H1 (cell line): ENCODE measurements at regions not wholly inside any gene's neighbourhood (a gene's known extent, or its start where the extent isn't known, plus 50 kb on each side); places are given as distances from the start of the nearest gene placed in this dataset.

ENCODE experiments used
- CTCF ChIA-PET: fragments of 300-600 bp; sonication (Branson Sonifier 250); formaldehyde crosslinking; loops from one replicate; lab custom pipeline; 2021; ENCODE audit not compliant: partially characterized antibody; lab: Charles Lee
- POLR2A ChIA-PET: fragments of 300-600 bp; sonication (Branson Sonifier 250); formaldehyde crosslinking; loops from one replicate; lab custom pipeline; 2021; ENCODE audit warnings: inconsistent platforms; ENCODE audit not compliant: partially characterized antibody; lab: Charles Lee
- DNase-seq, 2 experiments: peaks; one replicate each; pipeline versions ENCODE4 v3.0.0 to v3.0.0-alpha.2; 2010 to 2022; ENCODE audit warnings: low spot score in 2 of 2, low read depth in 1 of 2, mixed read lengths in 1 of 2
- FAIRE-seq: peaks from 2 replicates; lab custom pipeline; 2011; peaks lifted over from hg19 to GRCh38; lab: Jason Lieb, UNC
- H2AFZ ChIP-seq: 2 replicates; pipeline ENCODE4 v1.8.1; 2012; ENCODE audit warnings: low read length, inconsistent platforms
- H2AK5ac ChIP-seq: 2 replicates; pipeline ENCODE4 v1.6.1; 2013; ENCODE audit warnings: low read depth, low read length
- H2BK120ac ChIP-seq: replicated peaks from 2 replicates; pipeline ENCODE3; 2013; ENCODE audit warnings: low read depth, low read length, inconsistent platforms
- H2BK12ac ChIP-seq: 2 replicates; pipeline ENCODE4 v1.6.1; 2013; ENCODE audit warnings: low read depth, low read length
- H2BK15ac ChIP-seq: 2 replicates; pipeline ENCODE4 v1.6.1; 2013; ENCODE audit warnings: low read length
- H2BK20ac ChIP-seq: 2 replicates; pipeline ENCODE4 v1.6.1; 2013; ENCODE audit warnings: low read length
- H2BK5ac ChIP-seq: 2 replicates; pipeline ENCODE4 v1.6.1; 2013; ENCODE audit warnings: low read depth, low read length
- H3K14ac ChIP-seq: 2 replicates; pipeline ENCODE4 v1.6.1; 2013; ENCODE audit warnings: inconsistent platforms; ENCODE audit not compliant: insufficient read length
- H3K18ac ChIP-seq: 2 replicates; pipeline ENCODE4 v1.6.1; 2013; ENCODE audit warnings: low read length; ENCODE audit errors: extremely low read depth
- H3K23ac ChIP-seq: 2 replicates; pipeline ENCODE4 v1.6.1; 2013; ENCODE audit warnings: inconsistent platforms; ENCODE audit not compliant: insufficient read length
- H3K23me2 ChIP-seq: 2 replicates; pipeline ENCODE4 v1.6.1; 2013; ENCODE audit warnings: low read depth, low read length
- H3K27ac ChIP-seq: 2 replicates; pipeline ENCODE4 v1.6.1; 2011; ENCODE audit warnings: low read depth, low read length, inconsistent platforms
- H3K27me3 ChIP-seq, 4 experiments: replicated peaks in 1 of 4; 1 replicate in 1 of 4; 2 replicates in 3 of 4; pipeline versions ENCODE4 v1.6.1 to v1.8.1; 2011 to 2013; ENCODE audit warnings: low read length in 3 of 4, mild to moderate bottlenecking in 3 of 4, inconsistent platforms in 2 of 4, mixed read lengths in 2 of 4, moderate library complexity in 1 of 4; ENCODE audit not compliant: control insufficient read depth in 3 of 4, insufficient read depth in 3 of 4; ENCODE audit errors: extremely low read depth in 1 of 4
- H3K36me3 ChIP-seq, 4 experiments: 2 replicates each; pipeline versions ENCODE4 v1.6.1 to v1.8.1; 2011 to 2013; ENCODE audit warnings: mild to moderate bottlenecking in 4 of 4, low read length in 3 of 4, moderate library complexity in 2 of 4, control low read depth in 1 of 4, inconsistent platforms in 1 of 4; ENCODE audit not compliant: insufficient read depth in 4 of 4, control insufficient read depth in 2 of 4
- H3K4ac ChIP-seq: replicated peaks from 2 replicates; pipeline ENCODE3; 2013; ENCODE audit warnings: low read length, low read depth, mixed read lengths, inconsistent platforms; ENCODE audit not compliant: insufficient read length
- H3K4me1 ChIP-seq, 4 experiments: replicated peaks in 1 of 4; 1 replicate in 1 of 4; 2 replicates in 3 of 4; pipeline versions ENCODE4 v1.6.1 to v1.8.1; 2011 to 2013; ENCODE audit warnings: low read length in 3 of 4, inconsistent platforms in 2 of 4, mixed read lengths in 1 of 4; ENCODE audit not compliant: insufficient read depth in 4 of 4, control insufficient read depth in 3 of 4
- H3K4me2 ChIP-seq, 2 experiments: 2 replicates each; pipeline versions ENCODE4 v1.6.1 to v1.8.1; 2011 to 2013; ENCODE audit warnings: low read depth in 2 of 2, low read length in 2 of 2, control low read depth in 1 of 2, inconsistent platforms in 1 of 2, mild to moderate bottlenecking in 1 of 2; ENCODE audit not compliant: insufficient read depth in 1 of 2
- H3K4me3 ChIP-seq, 4 experiments: fragments of 200-600, 300-600 bp in 1 of 4; sonication (generic), shearing (Covaris generic), sonication (Bioruptor Twin) in 1 of 4; 2 replicates each; pipeline versions ENCODE4 v1.5.1 to v1.8.1; 2011 to 2016; ENCODE audit warnings: low read length in 4 of 4, low read depth in 3 of 4, control low read depth in 2 of 4, inconsistent platforms in 2 of 4, mild to moderate bottlenecking in 2 of 4, mixed read lengths in 1 of 4, moderate library complexity in 1 of 4; ENCODE audit not compliant: insufficient read depth in 2 of 4; ENCODE audit errors: extremely low read depth in 1 of 4
- H3K56ac ChIP-seq: replicated peaks from 2 replicates; pipeline ENCODE3; 2013; ENCODE audit warnings: low read depth, mild to moderate bottlenecking, mixed read lengths, low read length, inconsistent platforms; ENCODE audit not compliant: insufficient read length
- H3K79me1 ChIP-seq: 2 replicates; pipeline ENCODE4 v1.6.1; 2013; ENCODE audit warnings: low read depth, low read length, control low read depth
- H3K79me2 ChIP-seq, 2 experiments: 2 replicates each; pipeline versions ENCODE4 v1.6.1 to v1.8.1; 2012 to 2013; ENCODE audit warnings: low read length in 2 of 2, mild to moderate bottlenecking in 2 of 2, inconsistent platforms in 1 of 2; ENCODE audit not compliant: insufficient read depth in 2 of 2, control insufficient read depth in 1 of 2
- H3K9ac ChIP-seq, 4 experiments: replicated peaks in 1 of 4; 1 replicate in 1 of 4; 2 replicates in 3 of 4; pipeline versions ENCODE4 v1.6.1 to v1.8.1; 2011 to 2013; ENCODE audit warnings: low read depth in 3 of 4, low read length in 3 of 4, control low read depth in 2 of 4, mild to moderate bottlenecking in 2 of 4, moderate library complexity in 2 of 4, inconsistent platforms in 1 of 4; ENCODE audit errors: extremely low read depth in 1 of 4
- H3K9me3 ChIP-seq, 2 experiments: 2 replicates each; pipeline versions ENCODE4 v1.6.1 to v1.8.1; 2012 to 2013; ENCODE audit warnings: mild to moderate bottlenecking in 2 of 2, moderate library complexity in 2 of 2, control low read depth in 1 of 2, inconsistent platforms in 1 of 2, low read depth in 1 of 2, low read length in 1 of 2, mixed read lengths in 1 of 2; ENCODE audit not compliant: insufficient read depth in 2 of 2
- H4K20me1 ChIP-seq, 2 experiments: replicated peaks in 1 of 2; 2 replicates each; pipeline versions ENCODE3 to v1.8.1; 2011 to 2013; ENCODE audit warnings: inconsistent platforms in 2 of 2, low read length in 2 of 2, mild to moderate bottlenecking in 1 of 2; ENCODE audit not compliant: insufficient read depth in 2 of 2, control insufficient read depth in 1 of 2
- H4K5ac ChIP-seq: 2 replicates; pipeline ENCODE4 v1.6.1; 2013; ENCODE audit warnings: low read length, low read depth, mixed read lengths, inconsistent platforms; ENCODE audit not compliant: insufficient read length
- H4K8ac ChIP-seq: 2 replicates; pipeline ENCODE4 v1.8.0; 2013; ENCODE audit warnings: mild to moderate bottlenecking, moderate library complexity, low read length, inconsistent platforms; ENCODE audit not compliant: insufficient read depth; ENCODE audit errors: extremely low read depth
- H4K91ac ChIP-seq: replicated peaks from 2 replicates; pipeline ENCODE3; 2013; ENCODE audit warnings: low read length, mixed read lengths, inconsistent platforms; ENCODE audit not compliant: insufficient read length
- BCL11A ChIP-seq, 2 experiments: IDR thresholded peaks; one replicate each; pipeline ENCODE4 v1.6.1; 2011; ENCODE audit warnings: low read depth in 2 of 2, low read length in 2 of 2, mild to moderate bottlenecking in 2 of 2
- CTCF ChIP-seq, 3 experiments: IDR thresholded peaks; 1 replicate in 2 of 3; 2 replicates in 1 of 3; pipeline versions ENCODE4 v1.5.1 to v1.6.1; 2011; ENCODE audit warnings: low read length in 3 of 3, mild to moderate bottlenecking in 3 of 3, inconsistent platforms in 2 of 3, low read depth in 1 of 3, moderate library complexity in 1 of 3; ENCODE audit not compliant: insufficient read depth in 1 of 3; ENCODE audit errors: control extremely low read depth in 1 of 3
- JUN ChIP-seq: IDR thresholded peaks from 2 replicates; pipeline ENCODE4 v1.6.1; 2011; ENCODE audit warnings: low read depth, mild to moderate bottlenecking, improper control_type of control experiment, low read length
- PHF8 ChIP-seq: fragments of 200-600 bp; sonication (generic); conservative IDR thresholded peaks from 2 replicates; pipeline ENCODE4 v1.7.1; 2012; ENCODE audit warnings: low read depth, mild to moderate bottlenecking, inconsistent platforms, low read length, moderate library complexity
- RAD21 ChIP-seq, 2 experiments: IDR thresholded peaks in 1 of 2; conservative IDR thresholded peaks in 1 of 2; 2 replicates each; pipeline ENCODE4 v1.6.1; 2011; ENCODE audit warnings: low read depth in 2 of 2, low read length in 2 of 2, improper control_type of control experiment in 1 of 2, inconsistent platforms in 1 of 2, mild to moderate bottlenecking in 1 of 2, moderate library complexity in 1 of 2
- SRF ChIP-seq: IDR thresholded peaks from 2 replicates; pipeline ENCODE4 v1.6.1; 2011; ENCODE audit warnings: mild to moderate bottlenecking, low read depth, low read length, moderate library complexity
- WGBS, 2 experiments: shearing (Covaris generic) in 1 of 2; methylation state at CpG; one replicate each; pipeline versions ENCODE4 v1.1.6 to v1.1.7; 2013 to 2015; ENCODE audit warnings: low lambda C conversion rate in 2 of 2, mixed read lengths in 2 of 2, inconsistent platforms in 1 of 2, low coverage in 1 of 2, missing lambda C conversion rate in 1 of 2; ENCODE audit not compliant: insufficient replicate concordance in 2 of 2, insufficient coverage in 1 of 2, insufficient read length in 1 of 2; ENCODE audit errors: extremely low coverage in 1 of 2, missing lambda C conversion rate in 1 of 2; 5-methylcytosine and 5-hydroxymethylcytosine counted together

- TF ChIP-seq RAD21 (IDR thresholded peaks at IDR 0.05 in 1 of 2, conservative IDR thresholded peaks at IDR 0.05 in 1 of 2; ENCODE audit: low read depth in 2 of 2, low read length in 2 of 2) (peak; percentile 50 to 63), SRF (no peak), CTCF (IDR thresholded peaks at IDR 0.05; ENCODE audit: control extremely low read depth in 1 of 3, insufficient read depth in 1 of 3, low read depth in 1 of 3, low read length in 3 of 3) (peak; percentile 37 to 65 (median 51)), BCL11A (IDR thresholded peaks at IDR 0.05; ENCODE audit: low read depth in 2 of 2, low read length in 2 of 2) (no peak), JUN (no peak), PHF8 (no peak)
- Histone ChIP-seq H3K56ac (no peak overlapping the region), H3K18ac (no peak overlapping the region), H3K79me2 (no peaks in the 10 kb centered on the region), H3K23me2 (no peaks in the 10 kb centered on the region), H4K5ac (no peak overlapping the region), H2BK15ac (0 out of 2 replicates have a peak overlapping the region, but pooled peaks have one; percentile 16), H2BK20ac (no peak overlapping the region), H3K36me3 (no peaks in the 10 kb centered on the region), H3K4me2 (no peak overlapping the region), H3K9me3 (no peaks in the 10 kb centered on the region), H3K9ac (no peak overlapping the region), H3K23ac (no peak overlapping the region), H2BK5ac (no peak overlapping the region), H2AK5ac (no peak overlapping the region), H3K79me1 (no peaks in the 10 kb centered on the region), H3K27ac (no peak overlapping the region), H4K91ac (no peak overlapping the region), H3K27me3 (no peaks in the 10 kb centered on the region), H3K4me1 (no peaks in the 10 kb centered on the region), H3K4ac (no peak overlapping the region), H3K4me3 (no peak overlapping the region), H4K20me1 (no peaks in the 10 kb centered on the region), H3K14ac (no peak overlapping the region), H2AFZ (peak overlapping the region; percentile 80; the same call in 1 of the 2 replicates), H4K8ac (no peak overlapping the region), H2BK12ac (no peak overlapping the region), H2BK120ac (no peak overlapping the region)
- POLR2A ChIA-PET, result no interaction called here
- DNase-seq (peak in 1 of 2 experiments; percentile 13), FAIRE-seq (peak; percentile 78)
- WGBS, 2 experiments, result 84% methylated on average over 6 of the region's 6 CpGs; no CpG with 5 or more reads in 1 of the 2 experiments
- CTCF ChIA-PET, result interaction anchor here (0.7 to 1.3 kb wide), 9 partner anchors 11 to 900 kb away, joined by 3 to 7 read pairs (median 3); partner anchors contain the start of gene ZP4
Observed at GRCh38 chr1:238789916-238790667, 596.3 kb upstream of the CHRM3 start.
